Keratinocyte (primary cell): ENCODE measurements at regions not wholly inside any gene's neighbourhood (a gene's known extent, or its start where the extent isn't known, plus 50 kb on each side); places are given as distances from the start of the nearest gene placed in this dataset.

Experiments used
- DNase-seq: peaks from one replicate; pipeline ENCODE4 v3.0.0-alpha.2; 2011; ENCODE audit warnings: low read depth, missing footprints, low spot score
- FAIRE-seq: peaks from 2 replicates; lab custom pipeline; 2011; peaks lifted over from hg19 to GRCh38; lab: Jason Lieb, UNC
- H2AFZ ChIP-seq: 2 replicates; pipeline ENCODE4 v1.6.0; 2012; ENCODE audit warnings: low read length, control low read depth, inconsistent platforms; ENCODE audit not compliant: control insufficient read depth
- H3K27ac ChIP-seq: 2 replicates; pipeline ENCODE4 v1.5.1; 2011; ENCODE audit warnings: low read length; ENCODE audit not compliant: control insufficient read depth, insufficient read depth
- H3K27me3 ChIP-seq: 3 replicates; pipeline ENCODE4 v1.6.0; 2011; ENCODE audit warnings: low read length; ENCODE audit not compliant: control insufficient read depth, insufficient read depth; ENCODE audit errors: extremely low read depth
- H3K36me3 ChIP-seq, 2 experiments: 2 replicates in 1 of 2; 3 replicates in 1 of 2; pipeline ENCODE4 v1.5.1; 2011; ENCODE audit warnings: low read length in 2 of 2, mild to moderate bottlenecking in 1 of 2; ENCODE audit not compliant: control insufficient read depth in 2 of 2, insufficient read depth in 2 of 2; ENCODE audit errors: extremely low read depth in 1 of 2
- H3K4me1 ChIP-seq: 3 replicates; pipeline ENCODE4 v1.5.1; 2011; ENCODE audit warnings: low read length; ENCODE audit not compliant: control insufficient read depth, insufficient read depth; ENCODE audit errors: extremely low read depth
- H3K4me2 ChIP-seq: 3 replicates; pipeline ENCODE4 v1.6.0; 2011; ENCODE audit warnings: low read depth, low read length; ENCODE audit not compliant: control insufficient read depth, insufficient read depth; ENCODE audit errors: extremely low read depth
- H3K4me3 ChIP-seq, 3 experiments: fragments of 200-600 bp in 1 of 3; sonication (generic) in 1 of 3; 2 replicates in 2 of 3; 3 replicates in 1 of 3; pipeline ENCODE4 v1.5.1; 2011 to 2016; ENCODE audit warnings: low read length in 3 of 3, mild to moderate bottlenecking in 3 of 3, control low read depth in 2 of 3, inconsistent platforms in 1 of 3, low read depth in 1 of 3, mixed read lengths in 1 of 3, mixed run types in 1 of 3, moderate library complexity in 1 of 3; ENCODE audit not compliant: control insufficient read depth in 2 of 3, insufficient read depth in 2 of 3; ENCODE audit errors: extremely low read depth in 1 of 3
- H3K79me2 ChIP-seq: 2 replicates; pipeline ENCODE4 v1.6.0; 2012; ENCODE audit warnings: low read length; ENCODE audit not compliant: control insufficient read depth, insufficient read depth
- H3K9ac ChIP-seq: 3 replicates; pipeline ENCODE4 v1.6.0; 2011; ENCODE audit warnings: low read length; ENCODE audit not compliant: control insufficient read depth, insufficient read depth; ENCODE audit errors: extremely low read depth
- H3K9me1 ChIP-seq: 3 replicates; pipeline ENCODE4 v1.6.0; 2011; ENCODE audit warnings: low read length; ENCODE audit not compliant: control insufficient read depth, insufficient read depth; ENCODE audit errors: extremely low read depth
- H3K9me3 ChIP-seq: 2 replicates; pipeline ENCODE4 v1.5.1; 2012; ENCODE audit warnings: low read depth, low read length; ENCODE audit not compliant: control insufficient read depth
- H4K20me1 ChIP-seq: 3 replicates; pipeline ENCODE4 v1.6.0; 2011; ENCODE audit warnings: low read length; ENCODE audit not compliant: control insufficient read depth, insufficient read depth; ENCODE audit errors: extremely low read depth
- EZH2 ChIP-seq: IDR thresholded peaks from one replicate; pipeline ENCODE4 v1.6.1; 2012; ENCODE audit warnings: inconsistent platforms, mild to moderate bottlenecking, low read length, moderate library complexity
- dilution Hi-C: fragments of 300-500 bp; cut with MboI; formaldehyde crosslinking; loops from one replicate; pipeline ENCODE4 v1.7.0; 2020; ENCODE audit warnings: low sequenced_read_pairs; ENCODE audit not compliant: extremely low pct_ligation_motif_present
- TF ChIP-seq, protein P1 (sequence below), 3 experiments: IDR thresholded peaks in 1 of 3; conservative IDR thresholded peaks in 1 of 3; optimal IDR thresholded peaks in 1 of 3; 2 replicates in 2 of 3; 3 replicates in 1 of 3; pipeline versions ENCODE3 to v1.5.1; 2011; ENCODE audit warnings: low read length in 3 of 3, mild to moderate bottlenecking in 3 of 3, moderate library complexity in 2 of 3, control low read depth in 1 of 3, inconsistent platforms in 1 of 3; ENCODE audit not compliant: insufficient read depth in 2 of 3; ENCODE audit errors: extremely low read depth in 1 of 3

GRCh38 chr1:69263921-69264391 is 303.8 kb upstream of the LRRC7 start:
- H3K4me2 ChIP-seq = no peak overlapping the region
- TF ChIP-seq, protein P1, sequence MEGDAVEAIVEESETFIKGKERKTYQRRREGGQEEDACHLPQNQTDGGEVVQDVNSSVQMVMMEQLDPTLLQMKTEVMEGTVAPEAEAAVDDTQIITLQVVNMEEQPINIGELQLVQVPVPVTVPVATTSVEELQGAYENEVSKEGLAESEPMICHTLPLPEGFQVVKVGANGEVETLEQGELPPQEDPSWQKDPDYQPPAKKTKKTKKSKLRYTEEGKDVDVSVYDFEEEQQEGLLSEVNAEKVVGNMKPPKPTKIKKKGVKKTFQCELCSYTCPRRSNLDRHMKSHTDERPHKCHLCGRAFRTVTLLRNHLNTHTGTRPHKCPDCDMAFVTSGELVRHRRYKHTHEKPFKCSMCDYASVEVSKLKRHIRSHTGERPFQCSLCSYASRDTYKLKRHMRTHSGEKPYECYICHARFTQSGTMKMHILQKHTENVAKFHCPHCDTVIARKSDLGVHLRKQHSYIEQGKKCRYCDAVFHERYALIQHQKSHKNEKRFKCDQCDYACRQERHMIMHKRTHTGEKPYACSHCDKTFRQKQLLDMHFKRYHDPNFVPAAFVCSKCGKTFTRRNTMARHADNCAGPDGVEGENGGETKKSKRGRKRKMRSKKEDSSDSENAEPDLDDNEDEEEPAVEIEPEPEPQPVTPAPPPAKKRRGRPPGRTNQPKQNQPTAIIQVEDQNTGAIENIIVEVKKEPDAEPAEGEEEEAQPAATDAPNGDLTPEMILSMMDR (optimal IDR thresholded peaks at IDR 0.05 in 1 of 3, IDR thresholded peaks at IDR 0.05 in 1 of 3, conservative IDR thresholded peaks at IDR 0.05 in 1 of 3; ENCODE audit: extremely low read depth in 1 of 3, insufficient read depth in 2 of 3, low read length in 3 of 3) = no peak
- no peak for TF ChIP-seq EZH2
- H3K4me3 ChIP-seq = no peak overlapping the region
- DNase-seq (no peak), FAIRE-seq (no peak)
- H3K9ac ChIP-seq = no peak overlapping the region
- H2AFZ ChIP-seq = no peak overlapping the region
- no peaks in the 10 kb centered on the region for H3K4me1 ChIP-seq
- no peaks in the 10 kb centered on the region for H3K36me3 ChIP-seq
- H3K9me3 ChIP-seq = no peaks in the 10 kb centered on the region
- H3K9me1 ChIP-seq = no peaks in the 10 kb centered on the region
- dilution Hi-C loops = no loop called here
- H4K20me1 ChIP-seq = no peaks in the 10 kb centered on the region
- no peaks in the 10 kb centered on the region for H3K27me3 ChIP-seq
- H3K27ac ChIP-seq = no peak overlapping the region
- H3K79me2 ChIP-seq = no peaks in the 10 kb centered on the region

DNA sequence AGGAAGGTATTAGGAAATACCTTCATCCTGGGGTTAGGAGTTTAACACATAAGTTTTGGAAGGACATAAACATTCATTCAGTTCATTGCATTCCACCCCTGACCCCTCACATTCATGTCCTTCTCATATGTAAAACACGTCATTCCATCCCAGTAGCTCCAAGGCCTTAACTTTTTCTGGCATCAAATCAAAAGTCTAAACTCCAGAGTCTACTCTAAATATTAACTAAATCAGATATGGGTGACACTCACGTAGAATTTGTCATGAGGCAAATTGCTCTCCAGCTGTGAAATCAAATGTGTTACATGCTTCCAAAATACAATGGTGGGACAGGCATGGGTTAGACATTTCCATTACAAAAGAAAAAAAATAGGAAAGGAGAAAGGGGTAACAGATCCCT is 298.2 kb upstream of the LRRC7 start:
- FAIRE-seq = no peak
- no peak for TF ChIP-seq EZH2
- TF ChIP-seq, protein P1 (optimal IDR thresholded peaks at IDR 0.05 in 1 of 3, IDR thresholded peaks at IDR 0.05 in 1 of 3, conservative IDR thresholded peaks at IDR 0.05 in 1 of 3; ENCODE audit: extremely low read depth in 1 of 3, insufficient read depth in 2 of 3, low read length in 3 of 3) = no peak

More for the DNA sequence above, 298.2 kb upstream of the LRRC7 start:
- H3K9ac ChIP-seq = no peak overlapping the region
- no peaks in the 10 kb centered on the region for H3K4me1 ChIP-seq
- no peaks in the 10 kb centered on the region for H3K36me3 ChIP-seq
- no peak overlapping the region for H3K4me3 ChIP-seq
- dilution Hi-C loops = no loop called here
- H3K27me3 ChIP-seq = no peaks in the 10 kb centered on the region
- H3K79me2 ChIP-seq = no peaks in the 10 kb centered on the region
- H3K27ac ChIP-seq = no peak overlapping the region
- H4K20me1 ChIP-seq = no peaks in the 10 kb centered on the region
- H3K9me3 ChIP-seq = no peaks in the 10 kb centered on the region
- no peak overlapping the region for H3K4me2 ChIP-seq
- no peaks in the 10 kb centered on the region for H3K9me1 ChIP-seq
- DNase-seq = no peak
- H2AFZ ChIP-seq = no peak overlapping the region
